ELR (cell line): ENCODE measurements at regions not wholly inside any gene's neighbourhood (a gene's known extent, or its start where the extent isn't known, plus 50 kb on each side); places are given as distances from the start of the nearest gene placed in this dataset.
A peak's percentile ranks its signal among the peaks of the same experiment; 100 is the strongest.
"Not testable (repeated sequence)": the region's sequence is repeated elsewhere in the genome, so short reads cannot be mapped to it uniquely, and the experiment has no call there.

Source experiments
- DNase-seq: peaks from one replicate; pipeline ENCODE4 v3.0.0-alpha.2; 2015; ENCODE audit warnings: low read depth

- no peak for DNase-seq
These were observed 106.0 kb downstream of the ENC1 start for GRCh38 chr5:74534397-74535129.

GRCh38 chr5:74530326-74531050, 110.0 kb downstream of the ENC1 start:
- DNase-seq: no peak

- DNase-seq: no peak
These were observed 111.4 kb downstream of the ENC1 start for GRCh38 chr5:74529101-74529500.

GRCh38 chr5:74526111-74526510, 114.4 kb downstream of the ENC1 start:
- DNase-seq: no peak

GRCh38 chr5:74524767-74525166, 115.8 kb downstream of the ENC1 start:
- DNase-seq: not testable (repeated sequence)

GRCh38 chr5:74523698-74524097, 116.8 kb downstream of the ENC1 start:
- DNase-seq: not testable (repeated sequence)

- DNase-seq: not testable (repeated sequence)
These were observed 117.7 kb downstream of the ENC1 start for GRCh38 chr5:74522838-74523237.

- DNase-seq: no peak
These were observed 119.1 kb downstream of the ENC1 start for GRCh38 chr5:74521401-74521800.

- no peak for DNase-seq
These were observed 120.8 kb downstream of the ENC1 start for GRCh38 chr5:74519679-74520078.

GRCh38 chr5:74519161-74519571, 121.4 kb downstream of the ENC1 start:
- DNase-seq: peak; percentile 63

GRCh38 chr5:74517700-74518099, 122.8 kb downstream of the ENC1 start:
- DNase-seq: peak; percentile 63

GRCh38 chr5:74516211-74516636, 124.3 kb downstream of the ENC1 start:
- DNase-seq: peak; percentile 64

- DNase-seq: no peak
These were observed 125.5 kb downstream of the ENC1 start for GRCh38 chr5:74514888-74515551.

- not testable (repeated sequence) for DNase-seq
These were observed 128.8 kb downstream of the ENC1 start for GRCh38 chr5:74511770-74512169.

GRCh38 chr5:74510476-74511075, 130.0 kb downstream of the ENC1 start:
- DNase-seq: no peak

GRCh38 chr5:74507370-74508005, 133.0 kb downstream of the ENC1 start:
- no peak for DNase-seq

GRCh38 chr5:74506119-74506518, 134.4 kb downstream of the ENC1 start:
- DNase-seq: no peak

- DNase-seq: no peak
These were observed 136.1 kb downstream of the ENC1 start for GRCh38 chr5:74504463-74504862.

- DNase-seq: no peak
These were observed 138.0 kb downstream of the ENC1 start for GRCh38 chr5:74502479-74502950.

- DNase-seq: no peak
These were observed 138.7 kb downstream of the ENC1 start for GRCh38 chr5:74501674-74502478.
